Endodermal cell (in vitro differentiated cells): ENCODE measurements at regions not wholly inside any gene's neighbourhood (a gene's known extent, or its start where the extent isn't known, plus 50 kb on each side); places are given as distances from the start of the nearest gene placed in this dataset.

Experiments
- DNase-seq: peaks from one replicate; pipeline ENCODE4 v3.0.0-alpha.2; 2017
- H3K27ac ChIP-seq: 2 replicates; pipeline ENCODE4 v1.5.1; 2013; ENCODE audit warnings: mild to moderate bottlenecking, low read depth, low read length, moderate library complexity
- H3K27me3 ChIP-seq: 2 replicates; pipeline ENCODE4 v1.6.1; 2013; ENCODE audit warnings: mild to moderate bottlenecking, low read length, moderate library complexity; ENCODE audit not compliant: insufficient read depth, control insufficient read depth, poor library complexity, severe bottlenecking
- H3K36me3 ChIP-seq: 2 replicates; pipeline ENCODE4 v1.7.0; 2013; ENCODE audit warnings: mild to moderate bottlenecking, low read length, moderate library complexity; ENCODE audit not compliant: control insufficient read depth, insufficient read depth
- H3K4me1 ChIP-seq: one replicate; pipeline ENCODE4 v1.7.0; 2013; ENCODE audit warnings: low read length; ENCODE audit not compliant: control insufficient read depth, insufficient read depth
- H3K4me3 ChIP-seq: 2 replicates; pipeline ENCODE4 v1.5.1; 2013; ENCODE audit warnings: mild to moderate bottlenecking, low read length, moderate library complexity
- H3K9ac ChIP-seq: 2 replicates; pipeline ENCODE4 v1.6.1; 2013; ENCODE audit warnings: mild to moderate bottlenecking, low read length, moderate library complexity; ENCODE audit not compliant: poor library complexity, severe bottlenecking; ENCODE audit errors: extremely low read depth
- H3K9me3 ChIP-seq: 2 replicates; pipeline ENCODE4 v1.6.1; 2013; ENCODE audit warnings: mild to moderate bottlenecking, low read length, moderate library complexity; ENCODE audit not compliant: control insufficient read depth
- H3K27ac Mint-ChIP-seq: 2 replicates; pipeline ENCODE4 v1.8.0; 2020; ENCODE audit warnings: mixed read lengths
- H3K27me3 Mint-ChIP-seq: 2 replicates; pipeline ENCODE4 v1.8.0; 2021; ENCODE audit warnings: mild to moderate bottlenecking, mixed read lengths; ENCODE audit not compliant: insufficient read depth
- H3K36me3 Mint-ChIP-seq: 2 replicates; pipeline ENCODE4 v1.8.0; 2020; ENCODE audit warnings: low read depth, mixed read lengths
- H3K4me1 Mint-ChIP-seq: 2 replicates; pipeline ENCODE4 v1.8.0; 2020; ENCODE audit warnings: mixed read lengths
- H3K4me3 Mint-ChIP-seq: 2 replicates; pipeline ENCODE4 v1.8.0; 2020; ENCODE audit warnings: mild to moderate bottlenecking, moderate library complexity, mixed read lengths
- H3K9me3 Mint-ChIP-seq: 2 replicates; pipeline ENCODE4 v1.8.0; 2020; ENCODE audit warnings: mild to moderate bottlenecking, mixed read lengths
- WGBS, 2 experiments: methylation state at CpG; one replicate each; pipeline versions ENCODE4 v1.1.5 to v1.1.7; 2013; ENCODE audit warnings: missing lambda C conversion rate in 2 of 2, mixed read lengths in 1 of 2; ENCODE audit not compliant: insufficient coverage in 1 of 2, insufficient read length in 1 of 2; 5-methylcytosine and 5-hydroxymethylcytosine counted together
- TF ChIP-seq, protein P1 (sequence below): fragments of 200-600 bp; sonication (generic); conservative IDR thresholded peaks from 2 replicates; pipeline ENCODE4 v1.5.0; 2021; ENCODE audit warnings: antibody characterized with exemption, mild to moderate bottlenecking

DNA sequence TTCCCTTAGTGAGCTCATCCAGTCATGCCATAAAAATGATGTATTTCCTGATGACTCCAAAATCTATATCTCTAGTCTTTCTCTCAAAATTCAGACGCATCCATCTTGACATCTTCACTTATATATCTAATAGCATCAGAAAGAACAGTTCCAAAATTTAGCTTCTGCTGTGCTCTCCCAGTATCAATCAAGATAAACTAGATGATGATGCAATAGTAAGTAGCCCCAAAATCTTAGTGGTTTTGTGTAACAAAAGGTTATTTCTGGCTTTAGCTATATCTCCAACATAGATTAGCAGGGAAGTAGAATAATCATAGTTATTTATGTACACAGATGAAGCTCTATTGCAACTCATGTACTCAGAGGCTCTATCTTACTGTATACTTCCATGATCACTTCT is 382.5 kb upstream of the ADGRL3 start:
- H3K4me1 ChIP-seq = no peaks in the 10 kb centered on the region
- H3K4me1 Mint-ChIP-seq = no peaks in the 10 kb centered on the region
- H3K4me3 Mint-ChIP-seq = no peak overlapping the region
- no peaks in the 10 kb centered on the region for H3K9me3 Mint-ChIP-seq
- 95% methylated on average over 1 of the region's 1 CpG; no CpG with 5 or more reads in 1 of the 2 experiments for WGBS, 2 experiments
- TF ChIP-seq, protein P1, sequence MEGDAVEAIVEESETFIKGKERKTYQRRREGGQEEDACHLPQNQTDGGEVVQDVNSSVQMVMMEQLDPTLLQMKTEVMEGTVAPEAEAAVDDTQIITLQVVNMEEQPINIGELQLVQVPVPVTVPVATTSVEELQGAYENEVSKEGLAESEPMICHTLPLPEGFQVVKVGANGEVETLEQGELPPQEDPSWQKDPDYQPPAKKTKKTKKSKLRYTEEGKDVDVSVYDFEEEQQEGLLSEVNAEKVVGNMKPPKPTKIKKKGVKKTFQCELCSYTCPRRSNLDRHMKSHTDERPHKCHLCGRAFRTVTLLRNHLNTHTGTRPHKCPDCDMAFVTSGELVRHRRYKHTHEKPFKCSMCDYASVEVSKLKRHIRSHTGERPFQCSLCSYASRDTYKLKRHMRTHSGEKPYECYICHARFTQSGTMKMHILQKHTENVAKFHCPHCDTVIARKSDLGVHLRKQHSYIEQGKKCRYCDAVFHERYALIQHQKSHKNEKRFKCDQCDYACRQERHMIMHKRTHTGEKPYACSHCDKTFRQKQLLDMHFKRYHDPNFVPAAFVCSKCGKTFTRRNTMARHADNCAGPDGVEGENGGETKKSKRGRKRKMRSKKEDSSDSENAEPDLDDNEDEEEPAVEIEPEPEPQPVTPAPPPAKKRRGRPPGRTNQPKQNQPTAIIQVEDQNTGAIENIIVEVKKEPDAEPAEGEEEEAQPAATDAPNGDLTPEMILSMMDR = no peak
- H3K27me3 ChIP-seq = no peaks in the 10 kb centered on the region
- H3K9me3 ChIP-seq = no peaks in the 10 kb centered on the region
- no peak overlapping the region for H3K4me3 ChIP-seq
- no peak overlapping the region for H3K27ac ChIP-seq
- H3K36me3 ChIP-seq = no peaks in the 10 kb centered on the region
- no peaks in the 10 kb centered on the region for H3K27me3 Mint-ChIP-seq
- H3K36me3 Mint-ChIP-seq = no peaks in the 10 kb centered on the region
- H3K9ac ChIP-seq = no peak overlapping the region
- no peak for DNase-seq
- H3K27ac Mint-ChIP-seq = no peak overlapping the region

DNA sequence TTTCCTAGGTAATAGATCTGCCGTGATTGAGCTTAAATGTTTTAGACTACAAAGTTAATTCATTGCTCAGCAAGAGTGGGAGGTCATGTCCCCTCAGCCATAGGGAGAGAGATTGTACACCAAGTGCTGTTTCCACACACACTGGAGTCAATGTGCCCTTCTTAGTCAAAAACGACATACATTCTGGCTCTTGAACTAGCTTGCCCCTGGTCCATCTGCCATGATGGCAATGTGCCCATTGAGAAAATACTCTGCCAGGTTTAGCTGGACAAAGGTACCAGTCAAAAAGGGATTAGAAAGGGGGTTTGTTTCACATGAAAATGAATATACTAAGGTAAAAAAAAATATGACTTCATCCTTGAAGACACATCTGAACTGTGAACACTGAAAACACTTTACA is 377.1 kb upstream of the ADGRL3 start:
- no peak overlapping the region for H3K9ac ChIP-seq
- H3K27ac Mint-ChIP-seq = no peak overlapping the region
- no peaks in the 10 kb centered on the region for H3K27me3 Mint-ChIP-seq
- H3K9me3 ChIP-seq = no peaks in the 10 kb centered on the region
- TF ChIP-seq, protein P1 = no peak
- DNase-seq = no peak
- WGBS, 2 experiments = 80 to 90% methylated on average over 1 to 2 of the region's 2 CpGs
- H3K4me3 Mint-ChIP-seq = no peak overlapping the region
- no peak overlapping the region for H3K27ac ChIP-seq
- peaks cover 8% of the 10 kb centered on the region for H3K9me3 Mint-ChIP-seq
- no peaks in the 10 kb centered on the region for H3K4me1 Mint-ChIP-seq
- H3K4me3 ChIP-seq = no peak overlapping the region
- no peaks in the 10 kb centered on the region for H3K27me3 ChIP-seq
- no peaks in the 10 kb centered on the region for H3K4me1 ChIP-seq
- H3K36me3 ChIP-seq = no peaks in the 10 kb centered on the region
- no peaks in the 10 kb centered on the region for H3K36me3 Mint-ChIP-seq

DNA sequence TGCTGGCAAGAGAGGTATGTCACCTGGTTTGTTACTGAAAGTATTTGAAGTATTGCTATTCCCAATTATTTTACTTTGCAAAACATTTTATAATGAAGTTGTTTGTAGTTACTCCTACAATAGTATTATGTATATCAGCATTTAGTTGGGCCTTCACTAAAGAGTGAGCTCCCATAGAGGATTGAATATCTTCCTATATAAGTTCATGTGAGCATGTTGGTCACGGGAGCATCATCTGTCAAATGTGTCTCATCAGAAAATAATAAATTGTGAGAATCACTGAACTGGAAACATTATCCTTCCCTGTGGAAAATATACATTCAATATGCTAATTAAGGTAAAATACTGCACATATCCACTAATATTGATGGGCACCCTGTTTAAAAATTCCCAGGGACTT is 360.1 kb upstream of the ADGRL3 start:
- peaks cover 3% of the 10 kb centered on the region for H3K4me1 Mint-ChIP-seq
- no peaks in the 10 kb centered on the region for H3K27me3 Mint-ChIP-seq
- Histone ChIP-seq H3K27ac (no peak overlapping the region), H3K9ac (no peak overlapping the region), H3K27me3 (no peaks in the 10 kb centered on the region), H3K4me1 (no peaks in the 10 kb centered on the region), H3K36me3 (no peaks in the 10 kb centered on the region), H3K4me3 (no peak overlapping the region), H3K9me3 (no peaks in the 10 kb centered on the region)
- no peak overlapping the region for H3K27ac Mint-ChIP-seq
- peaks cover 5% of the 10 kb centered on the region for H3K9me3 Mint-ChIP-seq
- 90% methylated on average over 1 of the region's 1 CpG; no CpG with 5 or more reads in 1 of the 2 experiments for WGBS, 2 experiments
- no peak overlapping the region for H3K4me3 Mint-ChIP-seq
- no peaks in the 10 kb centered on the region for H3K36me3 Mint-ChIP-seq
- TF ChIP-seq, protein P1 = no peak
- no peak for DNase-seq
